NOMO-1 treated with dmso at 0.1 percent for 144 hours (cell line): ENCODE measurements at regions not wholly inside any gene's neighbourhood (a gene's known extent, or its start where the extent isn't known, plus 50 kb on each side); places are given as distances from the start of the nearest gene placed in this dataset.
"Not testable (repeated sequence)": the region's sequence is repeated elsewhere in the genome, so short reads cannot be mapped to it uniquely, and the experiment has no call there.

Source experiments
- DNase-seq: peaks from one replicate; lab custom pipeline; 2025; ENCODE audit not compliant: unreplicated experiment; lab: John Stamatoyannopoulos, UW

DNA sequence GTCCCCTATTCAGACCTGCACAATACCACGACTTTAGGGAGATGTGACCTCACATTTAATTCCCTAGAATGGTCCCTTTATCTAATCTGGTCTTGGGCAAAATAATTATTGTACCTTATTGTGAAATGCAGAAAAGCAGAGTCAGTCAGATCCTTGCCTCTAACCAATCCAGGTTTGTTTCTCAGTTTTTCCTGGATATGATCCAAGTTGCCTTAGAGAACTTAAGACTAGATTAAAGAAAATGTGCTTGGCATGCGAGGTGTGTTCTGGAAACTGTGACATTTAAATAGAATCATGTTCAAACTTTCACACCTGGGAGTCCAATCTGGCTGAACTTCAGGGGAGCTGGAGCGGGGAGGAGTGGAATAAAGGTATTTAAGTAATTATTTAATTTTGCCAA is 696.2 kb downstream of the DNAH5 start:
- DNase-seq, result no peak

DNA sequence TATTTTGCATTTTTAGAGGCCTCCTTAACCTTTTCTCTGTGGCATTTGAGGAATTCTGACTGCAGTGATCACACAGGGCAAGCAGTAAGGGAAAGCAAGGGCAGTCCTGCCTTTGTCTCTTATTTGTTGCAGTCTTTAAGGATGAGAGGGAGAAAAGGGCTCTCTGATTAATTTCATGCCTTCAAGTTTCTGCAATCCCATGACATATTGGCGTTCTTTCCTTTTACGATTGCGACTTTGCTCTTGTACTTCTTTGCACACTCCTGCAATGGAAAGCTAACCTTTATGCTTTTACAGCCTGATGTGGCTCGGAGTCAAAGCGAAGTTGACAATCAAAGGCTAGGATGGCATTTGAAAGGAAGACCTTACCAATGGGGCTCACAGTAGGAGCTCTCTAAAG is 698.4 kb downstream of the DNAH5 start:
- no peak for DNase-seq

DNA sequence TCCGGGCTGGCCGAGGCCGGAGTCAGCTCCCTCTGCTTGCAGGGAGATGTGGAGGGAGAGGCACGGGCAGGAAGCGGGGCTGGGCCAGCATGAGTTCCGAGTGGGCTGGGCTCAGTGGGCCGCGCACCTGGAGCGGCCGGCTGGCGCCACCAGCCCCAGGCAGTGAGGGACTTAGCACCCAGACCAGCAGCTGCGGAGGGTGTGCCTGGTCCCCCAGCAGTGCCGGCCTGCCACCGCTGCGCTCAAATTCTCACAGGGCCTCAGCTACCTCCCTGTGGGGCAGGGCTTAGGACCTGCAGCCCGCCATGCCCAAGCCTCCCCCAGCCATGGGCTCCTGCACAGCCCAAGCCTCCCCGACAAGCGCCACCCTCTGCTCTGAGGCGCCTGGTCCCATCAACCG is 700.3 kb downstream of the DNAH5 start:
- no peak for DNase-seq

DNA sequence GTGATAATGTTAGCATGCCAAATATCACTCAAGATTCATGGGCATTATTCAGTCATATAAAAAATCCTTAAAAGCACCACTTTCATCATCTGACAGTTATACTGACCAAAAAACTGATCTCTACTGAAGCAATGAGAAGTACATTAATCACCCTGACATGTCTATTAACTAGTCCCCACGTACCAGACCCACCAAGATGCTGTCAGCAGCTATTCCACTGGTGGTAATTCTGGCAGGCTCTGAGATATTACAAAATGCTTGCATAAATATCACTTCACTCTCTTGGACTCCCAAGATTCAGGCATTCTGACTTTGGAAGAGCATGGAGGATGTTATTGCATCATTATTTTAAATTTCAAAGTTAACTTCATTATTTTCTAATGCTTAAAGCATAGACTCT is 717.0 kb downstream of the DNAH5 start:
- no peak for DNase-seq

DNA sequence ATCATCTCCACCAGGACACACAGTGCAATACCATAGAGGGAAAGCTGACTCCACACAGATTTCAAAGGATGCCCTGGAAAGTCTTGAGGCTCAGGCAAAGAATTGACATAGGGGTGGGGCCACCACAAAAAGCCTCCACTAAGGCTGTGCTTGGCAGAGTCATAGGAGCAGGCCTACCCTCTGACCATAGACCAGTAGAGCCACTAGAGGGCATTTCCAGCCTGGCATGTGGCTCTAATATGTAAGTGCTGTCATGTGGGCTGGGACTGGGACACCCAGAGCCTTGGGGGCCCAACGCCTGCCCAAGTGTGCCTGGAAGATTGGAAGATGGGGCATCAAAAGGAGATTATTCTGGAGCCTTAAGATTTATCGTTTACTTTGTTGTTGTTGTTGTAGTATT is 726.0 kb downstream of the DNAH5 start:
- DNase-seq, result no peak

DNA sequence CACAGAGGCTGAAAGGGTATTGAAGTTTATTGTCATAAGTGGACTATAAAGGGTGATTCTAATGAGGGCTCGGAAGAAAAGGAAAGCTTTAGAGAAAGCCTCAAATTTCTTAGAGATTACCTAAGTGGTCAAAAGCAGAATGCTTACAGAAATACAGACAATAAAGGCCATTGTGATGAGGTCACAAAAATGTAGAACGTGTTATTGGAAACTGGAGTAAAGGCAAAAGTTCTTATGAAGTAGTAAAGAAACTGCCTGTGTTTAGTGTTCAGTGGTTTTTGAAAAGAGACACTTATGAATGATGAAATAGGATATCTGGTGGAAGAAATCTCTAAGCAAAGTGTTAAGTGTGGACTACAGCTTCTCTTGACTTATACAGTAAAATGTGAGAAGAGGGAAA is 726.9 kb downstream of the DNAH5 start:
- no peak for DNase-seq

DNA sequence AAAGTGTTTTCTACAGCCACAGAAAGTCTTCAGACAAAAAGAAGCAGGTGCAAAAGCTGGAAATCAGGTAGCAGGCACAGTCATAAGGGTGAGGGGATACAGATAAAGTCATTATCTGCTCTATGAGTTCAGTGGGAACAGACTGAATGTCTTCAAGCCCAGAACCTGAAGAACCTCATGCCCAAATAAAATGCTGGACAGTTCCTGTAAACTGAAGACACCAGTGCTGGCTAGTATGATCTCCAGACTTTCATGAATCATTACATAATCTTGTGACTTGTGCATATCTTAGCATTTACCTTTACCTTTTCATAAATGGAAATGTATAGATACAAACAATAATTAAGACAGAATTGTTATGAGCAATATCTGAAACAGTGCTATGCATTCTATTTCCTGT is 728.7 kb downstream of the DNAH5 start:
- no peak for DNase-seq

DNA sequence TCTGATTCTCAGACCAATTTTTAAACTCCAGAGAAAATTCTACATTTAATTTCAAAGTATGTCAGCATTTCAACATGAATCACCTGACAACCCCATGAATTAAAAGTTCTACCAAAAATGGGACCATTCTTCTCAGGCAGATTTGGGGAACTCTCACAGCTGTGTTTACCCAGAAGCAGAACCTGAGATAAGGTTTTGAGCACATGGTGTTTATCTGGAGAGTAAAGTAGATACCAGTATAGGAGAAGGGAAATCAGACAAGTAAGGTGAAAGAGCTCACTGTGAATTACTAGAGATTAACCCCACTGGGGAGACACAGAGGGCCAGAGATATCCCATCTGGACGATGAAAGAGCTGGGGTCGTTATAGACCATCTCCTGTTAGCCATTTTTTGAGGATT is 729.1 kb downstream of the DNAH5 start:
- DNase-seq, result no peak

DNA sequence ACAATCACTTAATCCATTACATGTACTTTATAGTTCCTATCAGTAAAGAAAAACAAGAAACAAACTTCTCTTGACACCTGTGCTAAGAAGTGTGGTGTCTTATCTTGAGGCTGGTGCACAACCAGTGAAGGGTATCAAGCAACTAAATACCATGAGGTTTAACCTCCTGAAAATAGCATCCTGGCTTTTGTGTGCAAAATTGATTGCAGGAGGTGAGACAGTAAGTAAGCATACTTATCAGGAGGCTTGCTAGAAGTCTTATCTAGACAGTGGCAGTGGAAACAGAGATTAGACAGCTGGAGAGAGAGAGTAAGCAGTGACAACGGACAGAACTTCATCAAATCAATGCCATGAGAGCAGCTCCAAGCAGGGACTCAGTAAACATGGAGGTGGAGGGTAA is 730.3 kb downstream of the DNAH5 start:
- DNase-seq, result no peak

DNA sequence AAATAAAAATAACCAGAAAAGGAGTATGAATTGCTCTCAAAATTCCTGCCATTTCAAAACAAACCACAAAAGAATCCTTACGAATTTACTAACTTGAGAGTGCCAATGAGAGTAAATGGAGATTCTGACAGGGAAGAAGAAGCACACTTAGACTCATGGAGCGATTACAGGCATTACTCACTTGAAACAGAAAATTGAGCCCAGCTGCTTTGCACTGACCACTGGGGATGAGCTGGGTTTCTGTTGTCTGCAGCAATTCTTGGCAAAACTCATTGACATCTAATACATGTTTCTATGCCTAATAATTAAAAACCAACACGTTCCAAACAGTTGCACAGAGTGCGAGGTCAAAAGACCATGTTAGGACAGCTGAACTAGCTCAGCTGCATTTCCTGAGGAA is 731.6 kb downstream of the DNAH5 start:
- no peak for DNase-seq

DNA sequence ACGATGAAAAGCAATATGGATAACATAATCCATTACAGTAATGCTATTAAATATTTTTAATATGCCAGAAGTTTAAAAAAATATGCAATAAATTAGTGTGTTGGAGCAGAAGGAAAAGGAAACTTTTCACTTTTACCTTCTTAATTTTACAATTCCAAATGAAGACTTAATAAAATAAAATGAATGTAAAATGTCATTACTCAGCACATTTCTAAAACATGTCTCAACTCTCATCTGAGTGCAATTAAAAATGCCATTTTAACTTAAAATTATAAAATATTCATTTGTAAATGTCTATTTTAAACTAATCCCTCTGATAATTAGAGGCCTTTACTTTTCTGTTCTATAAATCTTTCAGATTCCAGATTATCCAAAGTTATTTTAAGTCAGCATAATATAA is 733.4 kb downstream of the DNAH5 start:
- no peak for DNase-seq

DNA sequence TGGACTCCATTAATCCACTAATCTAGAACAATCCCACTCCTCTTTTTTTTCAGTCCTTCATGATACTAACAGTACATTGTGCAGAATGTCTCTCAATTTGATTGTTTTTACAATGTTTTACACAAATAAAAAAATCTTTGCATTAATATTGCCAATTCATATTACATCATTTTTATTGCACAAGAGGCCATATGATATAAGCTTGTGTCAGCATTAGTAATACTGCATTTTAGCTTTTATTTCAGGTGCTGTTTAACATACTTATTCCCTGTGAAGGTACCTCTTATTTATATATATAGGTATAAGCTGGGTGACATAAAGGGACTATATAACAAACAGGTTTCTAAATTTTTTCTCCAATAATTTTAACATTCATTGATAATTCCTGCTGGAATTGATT is 737.4 kb downstream of the DNAH5 start:
- no peak for DNase-seq

DNA sequence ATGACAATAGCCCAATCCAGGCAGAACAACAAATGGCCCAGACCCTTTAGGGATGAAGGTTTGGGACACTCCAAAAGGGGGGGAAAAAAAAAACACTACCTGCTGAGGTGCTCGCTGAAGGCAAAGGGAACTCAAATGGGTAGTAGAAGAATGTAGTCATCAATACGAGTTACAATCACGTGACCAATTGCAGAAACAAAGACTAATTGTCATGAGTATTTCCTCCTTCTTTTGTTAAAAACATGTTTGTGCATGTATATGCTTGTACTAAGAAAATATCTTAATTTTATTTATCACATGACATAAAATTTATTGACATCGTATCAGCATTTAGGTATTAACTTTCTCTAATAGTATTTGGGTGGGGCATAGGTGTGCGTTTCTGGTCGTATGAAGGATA is 743.5 kb downstream of the DNAH5 start:
- DNase-seq, result no peak

DNA sequence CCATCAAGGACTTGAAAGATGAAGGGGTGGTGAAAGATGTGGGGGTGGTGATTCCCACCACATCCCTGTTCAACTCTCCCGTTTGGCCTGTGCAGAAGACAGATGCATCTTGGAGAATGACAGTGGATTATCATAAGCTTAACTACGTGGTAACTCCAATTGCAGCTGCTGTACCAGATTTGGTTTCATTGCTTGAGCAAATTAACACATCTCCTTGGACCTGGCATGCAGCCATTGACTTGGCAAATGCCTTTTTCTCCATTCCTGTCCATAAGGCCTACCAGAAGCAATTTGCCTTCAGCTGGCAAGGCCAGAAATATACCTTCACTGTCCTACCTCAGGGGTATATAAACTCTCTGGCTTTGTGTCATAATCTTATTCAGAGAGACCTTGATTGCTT is 746.3 kb downstream of the DNAH5 start:
- DNase-seq, result not testable (repeated sequence)

DNA sequence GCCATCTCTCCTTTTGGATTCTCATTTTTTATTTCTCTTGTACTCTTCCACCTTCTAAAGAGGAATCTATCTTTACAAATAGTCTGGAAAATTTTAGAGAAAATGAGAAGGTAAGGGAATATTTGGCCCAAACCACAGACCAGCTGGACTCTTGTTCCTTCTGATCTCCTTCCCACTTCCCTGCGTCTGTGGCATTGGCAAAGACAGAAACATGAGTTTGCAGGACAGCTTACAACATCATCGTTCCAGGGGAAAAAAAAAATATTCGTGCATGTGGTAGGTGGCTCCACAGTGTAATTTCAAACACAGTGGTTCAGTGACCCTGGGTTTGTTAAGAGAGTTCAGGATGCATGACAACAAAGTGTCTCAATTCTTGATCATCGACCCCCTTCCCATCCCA is 755.0 kb downstream of the DNAH5 start:
- DNase-seq, result no peak

DNA sequence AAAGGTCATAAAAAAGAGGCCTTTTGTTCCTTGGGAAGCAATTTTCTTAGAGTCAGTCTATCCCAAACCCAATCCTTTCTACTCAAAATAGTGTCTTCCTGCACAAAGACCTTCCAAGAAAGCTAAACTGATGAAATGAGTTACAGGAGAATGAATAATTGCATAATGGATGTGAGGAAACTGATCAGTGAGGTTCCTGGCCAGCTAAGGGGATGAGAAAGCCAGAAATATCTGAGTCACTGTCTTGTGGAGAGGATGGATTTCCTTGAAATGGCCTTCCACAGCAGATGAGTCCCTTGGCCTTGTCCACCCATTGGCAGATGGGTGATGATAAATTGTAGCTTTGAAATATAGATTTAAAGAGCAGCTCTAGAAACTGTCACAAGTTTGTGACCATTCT is 756.1 kb downstream of the DNAH5 start:
- DNase-seq, result no peak

DNA sequence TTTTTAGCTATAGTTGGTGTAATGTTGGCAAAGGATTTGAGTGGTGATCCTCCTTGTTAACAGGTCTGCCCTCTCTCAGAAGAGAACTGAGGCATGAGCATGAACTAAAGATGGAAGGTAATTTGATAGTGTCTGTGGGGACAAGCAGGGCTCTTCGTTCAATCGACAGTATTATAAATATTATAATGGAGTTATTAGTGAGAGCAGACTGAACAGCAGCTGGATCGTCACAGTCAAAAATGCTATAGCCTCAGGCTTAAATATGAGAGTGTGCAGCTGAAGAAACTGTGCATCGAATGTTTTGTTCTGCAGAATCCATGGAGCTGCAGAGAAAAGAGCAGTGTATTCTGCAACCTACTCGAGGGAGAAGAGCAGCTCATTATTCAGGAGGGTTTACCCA is 757.3 kb downstream of the DNAH5 start:
- DNase-seq, result no peak

DNA sequence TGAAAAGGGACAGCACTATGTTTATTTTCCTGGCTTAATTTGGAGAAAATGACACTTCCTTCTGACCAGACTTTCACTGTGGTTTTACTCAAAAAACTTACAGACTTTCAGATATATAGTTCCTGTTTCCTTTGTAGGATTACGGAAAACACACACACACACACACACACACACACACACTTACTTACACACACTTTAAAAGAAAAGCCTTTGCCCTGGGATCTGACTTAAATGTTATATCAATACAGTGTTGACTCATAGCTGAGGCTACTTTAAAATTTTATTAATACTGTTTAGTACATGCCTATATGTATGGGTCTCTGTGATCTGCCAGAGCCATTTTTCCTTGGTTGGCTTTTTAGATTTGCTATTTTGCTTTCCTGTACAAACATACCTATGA is 758.3 kb downstream of the DNAH5 start:
- no peak for DNase-seq

DNA sequence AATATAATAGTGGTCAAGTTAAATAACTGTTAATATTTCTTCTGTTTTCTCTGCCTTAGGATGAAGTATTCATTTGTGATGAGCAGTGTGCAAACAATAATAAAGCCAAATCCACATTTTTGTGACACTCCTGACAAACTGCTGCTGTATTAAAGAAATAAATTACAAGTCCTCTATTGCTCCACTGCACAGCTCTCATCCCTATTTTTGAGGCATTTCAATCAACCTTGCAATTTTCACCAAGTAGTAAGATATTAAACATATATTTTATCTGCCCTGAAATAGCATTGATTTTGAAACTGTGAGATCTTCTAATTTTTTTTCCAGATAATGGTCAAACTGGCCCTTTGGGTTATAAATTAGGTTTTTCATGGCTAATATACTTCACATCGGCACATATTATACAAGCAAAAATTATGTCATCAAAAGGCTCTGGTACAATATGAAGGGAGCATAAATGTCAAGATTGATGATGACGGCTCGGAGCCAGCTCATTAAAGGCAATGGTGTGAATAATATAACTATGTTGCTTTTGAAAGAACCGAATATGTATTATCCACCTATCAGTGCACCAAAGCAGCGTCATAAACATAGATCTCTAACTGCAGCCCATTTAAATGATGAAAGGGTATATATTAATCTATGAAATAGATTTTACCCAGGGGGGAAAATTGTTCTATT is 764.9 kb downstream of the DNAH5 start:
- no peak for DNase-seq

DNA sequence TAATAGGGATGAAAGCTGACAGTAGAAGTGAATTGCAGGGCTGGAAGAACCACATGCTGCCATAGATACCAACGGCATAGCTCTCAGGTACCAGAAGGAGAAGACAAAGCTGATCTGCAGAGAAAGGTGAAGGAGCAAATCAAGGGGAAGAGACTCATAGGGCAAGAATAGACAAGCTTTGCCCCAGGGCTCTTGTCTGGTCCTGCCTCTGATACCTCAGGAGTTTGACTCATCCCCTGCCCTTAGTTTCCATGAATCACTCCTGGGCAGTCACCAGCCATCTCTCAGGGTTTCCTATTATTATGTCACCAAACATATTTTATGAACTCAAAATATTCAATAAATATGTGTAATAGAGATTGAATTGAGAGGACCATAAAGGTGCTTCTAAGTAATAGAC is 800.9 kb downstream of the DNAH5 start:
- no peak for DNase-seq

DNA sequence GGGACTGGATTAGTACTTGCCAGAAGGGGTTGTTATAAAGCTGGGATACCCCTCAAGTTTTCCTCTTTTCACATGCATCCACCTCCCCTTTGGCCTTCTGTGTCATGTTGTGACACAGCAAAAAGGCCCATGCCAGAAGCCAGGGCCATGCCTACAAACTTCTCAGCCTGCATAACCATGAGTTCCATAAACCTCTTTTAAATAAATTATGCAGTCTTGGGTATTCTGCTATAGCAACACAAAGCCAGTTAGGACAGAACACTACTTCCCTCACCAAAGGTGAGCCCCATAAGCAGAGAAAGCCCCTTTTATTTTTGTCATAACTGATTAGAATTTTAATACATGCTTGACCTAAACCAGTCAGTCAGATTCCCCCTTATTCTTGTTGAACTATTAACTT is 801.3 kb downstream of the DNAH5 start:
- no peak for DNase-seq

DNA sequence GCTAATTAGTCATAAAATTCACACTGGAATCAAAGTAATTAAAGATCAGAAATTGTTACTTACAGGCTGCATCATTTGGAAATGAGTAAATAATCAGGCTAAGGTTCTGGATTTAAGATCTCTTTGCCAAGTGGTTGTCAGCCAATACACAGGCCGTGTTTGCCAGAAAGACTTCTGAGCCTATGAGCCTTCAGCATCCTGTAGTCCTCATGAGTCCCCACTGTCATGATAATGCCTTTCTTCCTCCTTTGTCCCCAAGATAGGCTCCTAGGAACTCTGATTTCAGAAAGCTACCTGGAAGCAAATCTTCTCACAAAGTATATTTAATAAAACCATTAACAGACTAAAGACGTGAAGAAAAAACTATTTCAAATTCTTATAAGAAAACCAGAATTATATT is 810.5 kb downstream of the DNAH5 start:
- no peak for DNase-seq

DNA sequence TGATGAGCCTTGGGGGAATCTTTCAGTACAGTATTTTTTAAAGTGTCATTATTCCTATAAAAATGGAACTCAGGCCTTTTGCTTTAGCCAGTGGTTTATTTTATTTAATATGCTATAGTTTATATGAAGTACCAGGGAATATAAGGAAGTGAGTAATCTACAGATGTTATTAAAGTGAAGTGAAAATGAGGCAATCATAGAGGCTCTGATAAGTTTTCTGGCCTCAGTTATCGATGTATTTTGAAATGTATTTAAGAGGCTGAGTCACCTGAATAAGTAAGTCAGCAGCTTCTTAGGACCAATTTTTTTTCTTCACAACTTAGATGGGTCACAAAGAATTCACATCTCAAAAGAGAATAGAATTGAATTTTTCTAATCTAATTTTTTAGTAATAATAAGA is 829.0 kb downstream of the DNAH5 start:
- DNase-seq, result no peak

DNA sequence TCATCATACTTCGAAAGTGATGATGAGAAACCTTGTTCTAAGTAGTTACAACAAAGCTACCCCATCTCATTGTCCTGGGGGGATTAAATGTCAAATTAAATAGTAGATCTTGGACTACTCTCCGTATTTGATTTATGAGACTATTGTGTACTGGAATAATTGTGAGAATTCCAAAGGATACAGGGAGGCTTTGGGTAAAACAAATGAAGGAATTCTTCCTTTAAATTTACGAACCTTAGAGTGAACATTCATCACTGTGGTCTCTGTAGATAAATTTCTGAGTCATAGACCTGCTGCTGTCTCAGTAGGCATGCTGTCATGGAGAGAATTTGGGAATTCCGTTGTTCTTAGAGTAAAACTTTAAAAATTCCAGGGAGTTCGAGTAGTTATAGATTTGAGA is 836.2 kb downstream of the DNAH5 start:
- DNase-seq, result no peak
